Left lung (tissue), 4 donors: ENCODE measurements at regions not wholly inside any gene's neighbourhood (a gene's known extent, or its start where the extent isn't known, plus 50 kb on each side); places are given as distances from the start of the nearest gene placed in this dataset.

Experiments
- ATAC-seq: fragments of 200-7000 bp; cut with Tn5 transposase; one replicate; pipeline ENCODE4 v1.9.1; 2020; ENCODE audit warnings: moderate library complexity
- DNase-seq, 4 donors: peaks; one replicate each; pipeline ENCODE4 v3.0.0-alpha.2; 2013 to 2020
- H3K27ac ChIP-seq, 2 donors: fragments of 200-600 bp; sonication (generic) in 1 of 2; one replicate each; pipeline versions ENCODE4 v1.5.0 to v1.8.0; 2020 to 2021
- H3K27me3 ChIP-seq, 2 donors: fragments of 200-600 bp; sonication (generic) in 1 of 2; one replicate each; pipeline versions ENCODE4 v1.5.0 to v1.8.0; 2020 to 2021
- H3K36me3 ChIP-seq, 2 donors: fragments of 200-600 bp; sonication (generic) in 1 of 2; one replicate each; pipeline versions ENCODE4 v1.5.0 to v1.8.0; 2020 to 2021
- H3K4me1 ChIP-seq, 2 donors: fragments of 200-600 bp; one replicate each; pipeline ENCODE4 v1.8.0; 2021
- H3K4me3 ChIP-seq, 2 donors: fragments of 200-600 bp; sonication (generic) in 1 of 2; one replicate each; pipeline versions ENCODE4 v1.5.0 to v1.8.0; 2020 to 2021; ENCODE audit warnings: mild to moderate bottlenecking in 1 of 2
- H3K9me3 ChIP-seq, 2 donors: fragments of 200-600 bp; sonication (generic) in 1 of 2; one replicate each; pipeline versions ENCODE4 v1.5.0 to v1.8.0; 2020 to 2021
- CTCF ChIP-seq, 2 donors: fragments of 200-600 bp; sonication (generic) in 1 of 2; IDR thresholded peaks; one replicate each; pipeline versions ENCODE4 v1.5.0 to v1.8.0; 2021; ENCODE audit warnings: antibody characterized with exemption in 2 of 2
- intact Hi-C, 2 donors: fragments of 100-400 bp; cut with DNase I; formaldehyde crosslinking; loops; one replicate each; pipeline versions ENCODE4 v1.11.2 to v1.14.2; 2022
- donor health status: DM: no; HTN: yes; CAD: no.
- donor health status: DM: no; HTN: no; CAD: no.

GRCh38 chr13:80577926-80578670 is 237.2 kb upstream of the SPRY2 start:
- Histone ChIP-seq H3K27ac (peak overlapping the region in 1 of 2 donors; percentile 53), H3K27me3 (no peaks in the 10 kb centered on the region), H3K9me3 (peaks cover 0 to 2% of the 10 kb centered on the region in 2 donors), H3K4me1 (peaks cover 0 to 6% of the 10 kb centered on the region in 2 donors), H3K4me3 (no peak overlapping the region), H3K36me3 (no peaks in the 10 kb centered on the region)
- DNase-seq (peak in 1 of 4 donors; percentile 38), ATAC-seq (no peak)
- TF ChIP-seq CTCF (IDR thresholded peaks at IDR 0.05), result no peak
- intact Hi-C loops, result no loop called here

GRCh38 chr13:80577285-80577684 is 236.4 kb upstream of the SPRY2 start:
- ATAC-seq, result no peak
- Histone ChIP-seq H3K27ac (peak overlapping the region in 1 of 2 donors; percentile 53), H3K4me1 (peaks cover 0 to 6% of the 10 kb centered on the region in 2 donors), H3K4me3 (no peak overlapping the region), H3K27me3 (no peaks in the 10 kb centered on the region), H3K36me3 (no peaks in the 10 kb centered on the region), H3K9me3 (peaks cover 0 to 2% of the 10 kb centered on the region in 2 donors)
- no peak for DNase-seq
- intact Hi-C loops, result no loop called here
- TF ChIP-seq CTCF (IDR thresholded peaks at IDR 0.05), result no peak

- DNase-seq (no peak), ATAC-seq (no peak)
- intact Hi-C loops, result no loop called here
- no peak for TF ChIP-seq CTCF (IDR thresholded peaks at IDR 0.05)
- H3K27me3 ChIP-seq, result no peaks in the 10 kb centered on the region
- H3K4me3 ChIP-seq, result no peak overlapping the region
- no peaks in the 10 kb centered on the region for H3K9me3 ChIP-seq
- H3K4me1 ChIP-seq, result peaks cover 0 to 6% of the 10 kb centered on the region in 2 donors
- H3K27ac ChIP-seq, result peak overlapping the region in 1 of 2 donors; percentile 7
- H3K36me3 ChIP-seq, result no peaks in the 10 kb centered on the region
These were observed 233.4 kb upstream of the SPRY2 start for GRCh38 chr13:80574113-80574850.

GRCh38 chr13:80572923-80573316 is 232.0 kb upstream of the SPRY2 start:
- no peak overlapping the region for H3K27ac ChIP-seq
- no peak for DNase-seq
- intact Hi-C loops, result no loop called here
- no peak for TF ChIP-seq CTCF (IDR thresholded peaks at IDR 0.05)
- H3K9me3 ChIP-seq, result no peaks in the 10 kb centered on the region
- ATAC-seq, result no peak
- no peaks in the 10 kb centered on the region for H3K27me3 ChIP-seq
- H3K36me3 ChIP-seq, result no peaks in the 10 kb centered on the region
- H3K4me3 ChIP-seq, result no peak overlapping the region
- H3K4me1 ChIP-seq, result peaks cover 0 to 6% of the 10 kb centered on the region in 2 donors

GRCh38 chr13:80572308-80572922 is 231.5 kb upstream of the SPRY2 start:
- DNase-seq, result no peak
- peaks cover 0 to 6% of the 10 kb centered on the region in 2 donors for H3K4me1 ChIP-seq
- H3K36me3 ChIP-seq, result no peaks in the 10 kb centered on the region
- intact Hi-C loops, result no loop called here
- no peaks in the 10 kb centered on the region for H3K27me3 ChIP-seq
- H3K4me3 ChIP-seq, result no peak overlapping the region
- no peaks in the 10 kb centered on the region for H3K9me3 ChIP-seq
- no peak for ATAC-seq
- no peak overlapping the region for H3K27ac ChIP-seq
- TF ChIP-seq CTCF (IDR thresholded peaks at IDR 0.05), result no peak
